Osteoblast (primary cell): ENCODE measurements at regions not wholly inside any gene's neighbourhood (a gene's known extent, or its start where the extent isn't known, plus 50 kb on each side); places are given as distances from the start of the nearest gene placed in this dataset.

Experiments used
- DNase-seq: peaks from one replicate; pipeline ENCODE4 v3.0.0; 2011; ENCODE audit warnings: low spot score, mixed read lengths; ENCODE audit not compliant: insufficient read length; ENCODE audit errors: missing footprints
- H2AFZ ChIP-seq: 2 replicates; pipeline ENCODE4 v1.6.0; 2011; ENCODE audit warnings: mild to moderate bottlenecking, low read length
- H3K27ac ChIP-seq: 2 replicates; pipeline ENCODE4 v1.5.1; 2011; ENCODE audit warnings: mild to moderate bottlenecking, low read depth, low read length, moderate library complexity
- H3K27me3 ChIP-seq: 2 replicates; pipeline ENCODE4 v1.6.0; 2012; ENCODE audit warnings: mild to moderate bottlenecking, control low read depth, inconsistent platforms, low read length, moderate library complexity; ENCODE audit not compliant: insufficient read depth
- H3K36me3 ChIP-seq: 2 replicates; pipeline ENCODE4 v1.5.1; 2011; ENCODE audit warnings: mild to moderate bottlenecking, low read length, control low read depth, moderate library complexity; ENCODE audit not compliant: insufficient read depth
- H3K4me1 ChIP-seq: 2 replicates; pipeline ENCODE4 v1.5.1; 2011; ENCODE audit warnings: mild to moderate bottlenecking, low read length, control low read depth, moderate library complexity; ENCODE audit not compliant: insufficient read depth
- H3K4me2 ChIP-seq: 2 replicates; pipeline ENCODE4 v1.6.0; 2011; ENCODE audit warnings: mild to moderate bottlenecking, low read length; ENCODE audit not compliant: insufficient read depth
- H3K4me3 ChIP-seq: fragments of 200-600 bp; sonication (generic); 3 replicates; pipeline ENCODE4 v1.5.1; 2012; ENCODE audit warnings: mild to moderate bottlenecking, low read length, inconsistent platforms; ENCODE audit not compliant: insufficient read depth
- H3K79me2 ChIP-seq: 2 replicates; pipeline ENCODE4 v1.6.0; 2012; ENCODE audit warnings: mild to moderate bottlenecking, low read length, control low read depth, inconsistent platforms; ENCODE audit not compliant: insufficient read depth
- H3K9me3 ChIP-seq: 2 replicates; pipeline ENCODE4 v1.5.1; 2011; ENCODE audit warnings: low read depth, low read length, control low read depth
- H4K20me1 ChIP-seq: 2 replicates; pipeline ENCODE4 v1.6.0; 2012; ENCODE audit warnings: mild to moderate bottlenecking, low read length, control low read depth; ENCODE audit not compliant: insufficient read depth
- TF ChIP-seq, protein P1 (sequence below): IDR thresholded peaks from 2 replicates; pipeline ENCODE4 v1.5.1; 2011; ENCODE audit warnings: mild to moderate bottlenecking, low read depth, low read length, moderate library complexity; ENCODE audit errors: extremely low read depth

DNA sequence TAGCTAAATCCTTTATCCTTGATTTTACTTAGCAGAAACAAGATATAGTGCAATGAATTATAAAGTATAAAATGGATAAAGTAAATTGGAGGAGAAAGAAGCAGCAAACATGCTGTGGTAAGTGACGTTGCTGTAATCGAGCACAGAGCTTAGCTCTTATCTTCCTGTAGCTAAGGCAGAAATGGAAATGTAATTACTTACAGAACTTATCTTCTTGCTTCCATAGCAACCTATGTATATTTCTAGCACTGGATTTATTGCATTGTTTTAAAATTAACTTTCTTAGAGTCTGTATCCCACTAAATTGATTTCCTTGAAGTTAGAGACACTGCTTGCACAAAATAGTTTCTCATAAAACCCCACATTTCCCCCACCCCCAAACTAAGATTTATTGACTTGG lies 130.6 kb upstream of the MC4R start:
- no peaks in the 10 kb centered on the region for H4K20me1 ChIP-seq
- TF ChIP-seq, protein P1, sequence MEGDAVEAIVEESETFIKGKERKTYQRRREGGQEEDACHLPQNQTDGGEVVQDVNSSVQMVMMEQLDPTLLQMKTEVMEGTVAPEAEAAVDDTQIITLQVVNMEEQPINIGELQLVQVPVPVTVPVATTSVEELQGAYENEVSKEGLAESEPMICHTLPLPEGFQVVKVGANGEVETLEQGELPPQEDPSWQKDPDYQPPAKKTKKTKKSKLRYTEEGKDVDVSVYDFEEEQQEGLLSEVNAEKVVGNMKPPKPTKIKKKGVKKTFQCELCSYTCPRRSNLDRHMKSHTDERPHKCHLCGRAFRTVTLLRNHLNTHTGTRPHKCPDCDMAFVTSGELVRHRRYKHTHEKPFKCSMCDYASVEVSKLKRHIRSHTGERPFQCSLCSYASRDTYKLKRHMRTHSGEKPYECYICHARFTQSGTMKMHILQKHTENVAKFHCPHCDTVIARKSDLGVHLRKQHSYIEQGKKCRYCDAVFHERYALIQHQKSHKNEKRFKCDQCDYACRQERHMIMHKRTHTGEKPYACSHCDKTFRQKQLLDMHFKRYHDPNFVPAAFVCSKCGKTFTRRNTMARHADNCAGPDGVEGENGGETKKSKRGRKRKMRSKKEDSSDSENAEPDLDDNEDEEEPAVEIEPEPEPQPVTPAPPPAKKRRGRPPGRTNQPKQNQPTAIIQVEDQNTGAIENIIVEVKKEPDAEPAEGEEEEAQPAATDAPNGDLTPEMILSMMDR, result no peak
- no peaks in the 10 kb centered on the region for H3K9me3 ChIP-seq
- no peak for DNase-seq
- H3K79me2 ChIP-seq, result no peaks in the 10 kb centered on the region
- H3K4me1 ChIP-seq, result no peaks in the 10 kb centered on the region
- H2AFZ ChIP-seq, result no peak overlapping the region
- no peak overlapping the region for H3K4me3 ChIP-seq
- no peaks in the 10 kb centered on the region for H3K27me3 ChIP-seq
- no peak overlapping the region for H3K27ac ChIP-seq
- H3K36me3 ChIP-seq, result no peaks in the 10 kb centered on the region
- no peak overlapping the region for H3K4me2 ChIP-seq

DNA sequence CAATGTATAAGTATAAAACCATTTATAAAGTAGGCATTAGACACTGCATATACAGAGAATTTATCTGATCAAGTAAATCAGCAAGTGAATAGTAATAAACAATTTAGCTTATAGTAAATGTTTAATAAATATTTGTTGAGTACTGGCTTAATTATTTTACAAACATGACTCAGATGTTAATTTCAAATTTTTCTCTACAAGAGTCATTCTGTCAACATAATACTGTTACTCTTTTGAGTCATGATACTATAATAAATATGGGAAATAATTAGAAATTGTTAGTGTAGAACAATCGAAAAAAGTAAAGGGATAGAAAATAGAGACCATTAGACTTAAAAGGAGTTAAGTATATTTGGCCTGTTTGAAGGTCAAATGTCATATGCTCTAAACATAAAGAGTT lies 133.6 kb upstream of the MC4R start:
- Histone ChIP-seq H3K9me3 (no peaks in the 10 kb centered on the region), H3K79me2 (no peaks in the 10 kb centered on the region), H3K4me2 (no peak overlapping the region), H3K27ac (no peak overlapping the region), H3K4me1 (no peaks in the 10 kb centered on the region), H4K20me1 (no peaks in the 10 kb centered on the region), H3K36me3 (no peaks in the 10 kb centered on the region), H3K27me3 (no peaks in the 10 kb centered on the region), H2AFZ (no peak overlapping the region), H3K4me3 (no peak overlapping the region)
- DNase-seq, result no peak
- TF ChIP-seq, protein P1, result no peak

DNA sequence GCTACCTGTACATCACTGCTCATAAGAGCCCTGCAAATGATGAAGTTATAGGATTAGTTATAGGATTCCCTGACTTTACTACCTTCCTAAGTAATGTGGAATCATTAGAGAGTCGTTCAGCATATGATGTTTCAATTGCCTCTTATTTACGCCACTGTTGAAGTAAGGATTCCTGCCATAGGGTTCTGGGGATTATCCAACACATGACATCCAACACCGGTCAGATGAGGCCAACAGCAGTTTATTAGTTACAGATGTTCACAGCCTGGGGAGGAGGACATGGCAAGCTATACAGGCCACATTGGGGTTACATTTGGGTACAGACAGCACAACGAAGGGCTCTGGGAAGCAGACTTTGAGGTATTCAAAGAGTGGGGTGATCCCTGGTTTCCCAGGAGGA lies 134.1 kb upstream of the MC4R start:
- Histone ChIP-seq H3K27ac (no peak overlapping the region), H3K4me2 (no peak overlapping the region), H3K4me3 (no peak overlapping the region), H3K9me3 (no peaks in the 10 kb centered on the region), H2AFZ (no peak overlapping the region), H4K20me1 (no peaks in the 10 kb centered on the region), H3K4me1 (no peaks in the 10 kb centered on the region), H3K36me3 (no peaks in the 10 kb centered on the region), H3K79me2 (no peaks in the 10 kb centered on the region), H3K27me3 (no peaks in the 10 kb centered on the region)
- TF ChIP-seq, protein P1, result no peak
- DNase-seq, result no peak

DNA sequence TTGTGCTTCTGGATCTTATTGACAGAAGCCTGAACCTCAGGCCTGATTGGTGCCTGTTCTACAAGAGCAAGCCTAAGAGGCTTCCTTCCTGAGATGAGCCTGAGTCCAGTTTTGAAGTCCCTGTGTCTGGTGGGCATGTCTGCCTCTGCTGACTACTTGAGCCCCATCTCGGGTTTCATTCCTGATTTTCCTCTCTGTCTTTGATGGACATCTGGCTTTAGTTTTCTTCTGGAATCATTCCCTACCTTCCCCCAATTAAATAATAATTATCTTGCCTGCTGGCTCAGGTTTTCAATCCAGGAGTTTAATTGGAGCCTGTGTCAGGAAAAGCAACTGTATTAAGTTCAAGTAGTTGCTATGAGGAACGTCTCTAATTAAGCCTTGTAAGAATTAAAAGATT lies 135.5 kb upstream of the MC4R start:
- Histone ChIP-seq H3K4me1 (no peaks in the 10 kb centered on the region), H2AFZ (no peak overlapping the region), H3K4me3 (no peak overlapping the region), H3K9me3 (no peaks in the 10 kb centered on the region), H3K27me3 (no peaks in the 10 kb centered on the region), H4K20me1 (no peaks in the 10 kb centered on the region), H3K4me2 (no peak overlapping the region), H3K79me2 (no peaks in the 10 kb centered on the region), H3K27ac (no peak overlapping the region), H3K36me3 (no peaks in the 10 kb centered on the region)
- DNase-seq, result no peak
- TF ChIP-seq, protein P1, result no peak
